Suprapubic skin (tissue), 3 donors: ENCODE measurements at regions not wholly inside any gene's neighbourhood (a gene's known extent, or its start where the extent isn't known, plus 50 kb on each side); places are given as distances from the start of the nearest gene placed in this dataset.
"Not testable (repeated sequence)": the region's sequence is repeated elsewhere in the genome, so short reads cannot be mapped to it uniquely, and the experiment has no call there.

Source experiments
- POLR2A ChIP-seq, 2 donors: fragments of 450-650 bp; IDR thresholded peaks; one replicate each; pipeline ENCODE4 v1.6.1; 2017; ENCODE audit warnings: antibody characterized with exemption in 2 of 2, mild to moderate bottlenecking in 2 of 2, moderate library complexity in 2 of 2
- TF ChIP-seq, protein P1 (sequence below), 2 donors: fragments of 200-600 bp in 1 of 2; fragments of 450-650 bp in 1 of 2; sonication (generic) in 1 of 2; IDR thresholded peaks; one replicate each; pipeline ENCODE4 v1.5.1; 2016 to 2019; ENCODE audit warnings: antibody characterized with exemption in 2 of 2, mild to moderate bottlenecking in 1 of 2, moderate library complexity in 1 of 2

DNA sequence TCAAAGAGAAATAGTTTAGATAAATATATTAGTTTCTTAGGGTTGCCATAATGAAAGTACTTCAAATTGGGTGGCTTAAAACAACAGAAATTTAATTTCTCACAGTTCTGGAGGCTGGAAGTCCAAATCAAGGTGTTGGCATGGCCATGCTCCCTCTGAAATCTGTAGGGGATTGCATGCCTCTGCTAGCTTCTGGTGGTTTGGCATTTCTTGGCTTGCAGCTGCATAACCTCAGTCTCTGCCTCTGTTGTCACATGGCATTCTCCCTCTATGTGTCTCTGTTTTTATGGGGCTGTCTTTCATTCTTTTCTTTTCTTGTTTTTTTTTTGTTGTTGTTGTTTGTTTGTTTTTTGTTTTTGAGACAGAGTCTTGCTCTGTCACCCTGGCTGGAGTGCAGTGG, 132.7 kb downstream of the NRN1 start:
- TF ChIP-seq, protein P1, sequence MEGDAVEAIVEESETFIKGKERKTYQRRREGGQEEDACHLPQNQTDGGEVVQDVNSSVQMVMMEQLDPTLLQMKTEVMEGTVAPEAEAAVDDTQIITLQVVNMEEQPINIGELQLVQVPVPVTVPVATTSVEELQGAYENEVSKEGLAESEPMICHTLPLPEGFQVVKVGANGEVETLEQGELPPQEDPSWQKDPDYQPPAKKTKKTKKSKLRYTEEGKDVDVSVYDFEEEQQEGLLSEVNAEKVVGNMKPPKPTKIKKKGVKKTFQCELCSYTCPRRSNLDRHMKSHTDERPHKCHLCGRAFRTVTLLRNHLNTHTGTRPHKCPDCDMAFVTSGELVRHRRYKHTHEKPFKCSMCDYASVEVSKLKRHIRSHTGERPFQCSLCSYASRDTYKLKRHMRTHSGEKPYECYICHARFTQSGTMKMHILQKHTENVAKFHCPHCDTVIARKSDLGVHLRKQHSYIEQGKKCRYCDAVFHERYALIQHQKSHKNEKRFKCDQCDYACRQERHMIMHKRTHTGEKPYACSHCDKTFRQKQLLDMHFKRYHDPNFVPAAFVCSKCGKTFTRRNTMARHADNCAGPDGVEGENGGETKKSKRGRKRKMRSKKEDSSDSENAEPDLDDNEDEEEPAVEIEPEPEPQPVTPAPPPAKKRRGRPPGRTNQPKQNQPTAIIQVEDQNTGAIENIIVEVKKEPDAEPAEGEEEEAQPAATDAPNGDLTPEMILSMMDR (IDR thresholded peaks at IDR 0.05) = not testable (repeated sequence)
- TF ChIP-seq POLR2A (IDR thresholded peaks at IDR 0.05) = not testable (repeated sequence)
